ENCODE measurements at regions not wholly inside any gene's neighbourhood (a gene's known extent, or its start where the extent isn't known, plus 50 kb on each side); places are given as distances from the start of the nearest gene placed in this dataset.

DNA sequence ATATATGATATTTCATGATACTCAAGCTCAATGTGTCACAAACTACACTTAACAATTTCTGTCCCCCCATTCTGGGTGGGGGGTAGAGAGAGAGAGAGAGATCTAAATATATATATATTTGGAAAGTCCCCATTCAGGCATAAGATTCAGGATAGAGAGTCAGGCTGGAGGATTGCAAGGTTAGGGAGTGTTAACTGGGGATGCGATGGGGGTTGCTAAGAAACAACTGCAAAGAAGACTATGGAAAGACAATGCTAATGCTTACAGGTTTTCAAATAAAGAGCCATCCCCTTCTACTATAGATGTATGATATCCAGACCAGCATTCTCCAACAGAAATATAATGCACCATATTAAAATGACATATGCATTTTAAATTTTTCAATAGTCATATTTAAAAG lies 79.2 kb upstream of the OR5AK2 start:
- Histone ChIP-seq H3K4me3 (ENCODE audit: low read depth, low read length) (no peak overlapping the region), H3K36me3 (ENCODE audit: control insufficient read depth, insufficient read depth, low read length) (no peaks in the 10 kb centered on the region), H3K4me1 (ENCODE audit: control insufficient read depth, insufficient read depth, low read length) (no peaks in the 10 kb centered on the region), H3K27ac (ENCODE audit: low read depth, low read length) (no peak overlapping the region), H3K9me3 (ENCODE audit: control insufficient read depth, insufficient read depth, low read length) (peaks cover 1% of the 10 kb centered on the region), H3K27me3 (ENCODE audit: control insufficient read depth, insufficient read depth, low read length) (no peaks in the 10 kb centered on the region)
- no CpG with 5 or more reads among the region's 1 CpG for WGBS (ENCODE audit: insufficient coverage)
- DNase-seq (ENCODE audit: low read depth in 4 of 6, low spot score in 6 of 6) = no peak

DNA sequence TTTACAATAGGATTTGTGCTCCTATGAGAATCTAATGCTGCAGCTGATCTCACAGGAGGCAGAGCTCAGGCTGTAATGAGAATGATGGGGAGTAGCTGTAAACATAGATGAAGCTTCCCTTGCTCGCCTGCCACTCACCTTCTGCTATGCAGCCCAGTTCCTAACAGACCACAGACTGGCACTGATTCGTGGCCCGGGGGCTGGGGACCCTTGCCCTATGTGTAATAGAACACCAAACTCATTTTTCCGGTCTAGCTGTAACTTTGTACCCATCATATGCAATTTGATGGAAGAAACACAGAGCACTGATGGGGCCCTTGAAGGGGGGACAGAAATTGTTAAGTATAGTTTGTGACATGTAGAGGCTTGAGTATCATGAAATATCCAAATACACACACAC lies 79.6 kb upstream of the OR5AK2 start:
- Histone ChIP-seq H3K4me3 (ENCODE audit: low read depth, low read length) (no peak overlapping the region), H3K9me3 (ENCODE audit: control insufficient read depth, insufficient read depth, low read length) (peaks cover 1% of the 10 kb centered on the region), H3K27me3 (ENCODE audit: control insufficient read depth, insufficient read depth, low read length) (no peaks in the 10 kb centered on the region), H3K27ac (ENCODE audit: low read depth, low read length) (no peak overlapping the region), H3K36me3 (ENCODE audit: control insufficient read depth, insufficient read depth, low read length) (no peaks in the 10 kb centered on the region), H3K4me1 (ENCODE audit: control insufficient read depth, insufficient read depth, low read length) (no peaks in the 10 kb centered on the region)
- 89% methylated on average over 3 of the region's 4 CpGs for WGBS (ENCODE audit: insufficient coverage)
- DNase-seq (ENCODE audit: low read depth in 4 of 6, low spot score in 6 of 6) = no peak

DNA sequence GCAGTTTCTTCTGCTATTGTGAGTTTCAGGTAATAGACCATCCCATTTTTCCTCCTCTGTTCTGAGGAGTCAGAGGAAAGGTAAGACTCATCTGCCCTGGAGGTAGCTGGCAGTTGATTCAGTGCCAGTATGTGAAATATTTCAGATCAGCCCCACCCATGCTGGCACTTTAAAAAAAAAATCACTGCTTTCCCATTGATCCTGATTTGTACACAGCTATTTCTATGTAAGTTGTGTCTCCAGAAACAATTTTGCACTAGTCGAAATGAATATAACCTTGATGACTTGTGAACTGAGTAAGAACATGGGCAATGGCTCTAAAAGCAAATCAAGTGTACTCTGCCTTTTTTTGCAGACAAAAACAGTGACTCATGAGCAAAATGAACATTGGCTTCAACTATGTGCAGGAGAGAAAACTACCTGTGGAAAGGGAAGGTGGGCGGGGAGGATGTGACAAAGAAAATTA lies 82.0 kb upstream of the OR5AK2 start:
- H3K27ac ChIP-seq (ENCODE audit: low read depth, low read length) = no peak overlapping the region
- peaks cover 1% of the 10 kb centered on the region for H3K9me3 ChIP-seq (ENCODE audit: control insufficient read depth, insufficient read depth, low read length)
- H3K27me3 ChIP-seq (ENCODE audit: control insufficient read depth, insufficient read depth, low read length) = no peaks in the 10 kb centered on the region
- DNase-seq (ENCODE audit: low read depth in 4 of 6, low spot score in 6 of 6) = no peak
- no peak overlapping the region for H3K4me3 ChIP-seq (ENCODE audit: low read depth, low read length)
- WGBS (ENCODE audit: insufficient coverage) = 86% methylated on average over 1 of the region's 2 CpGs
- no peaks in the 10 kb centered on the region for H3K36me3 ChIP-seq (ENCODE audit: control insufficient read depth, insufficient read depth, low read length)
- no peaks in the 10 kb centered on the region for H3K4me1 ChIP-seq (ENCODE audit: control insufficient read depth, insufficient read depth, low read length)

DNA sequence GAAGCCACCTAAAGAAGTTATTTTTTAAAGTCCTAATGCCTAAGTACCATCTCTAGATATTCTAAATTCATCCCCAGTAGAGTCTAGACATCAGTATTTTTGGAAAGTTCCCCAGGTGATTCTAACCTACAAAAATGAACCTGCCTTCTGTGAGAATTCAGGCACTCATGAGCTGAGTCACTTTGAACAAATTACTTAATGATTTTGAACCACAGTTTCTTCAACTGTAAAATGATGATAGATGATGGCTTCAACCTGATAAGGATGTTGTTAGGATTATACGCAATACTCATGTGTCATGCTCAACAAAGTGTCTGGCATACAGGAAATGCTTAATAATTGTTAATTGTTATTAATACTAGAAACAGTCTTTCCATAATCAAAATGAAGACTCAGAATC lies 82.8 kb upstream of the OR5AK2 start:
- DNase-seq (ENCODE audit: low read depth in 4 of 6, low spot score in 6 of 6) = no peak
- no CpG with 5 or more reads among the region's 1 CpG for WGBS (ENCODE audit: insufficient coverage)
- no peak overlapping the region for H3K4me3 ChIP-seq (ENCODE audit: low read depth, low read length)
- H3K9me3 ChIP-seq (ENCODE audit: control insufficient read depth, insufficient read depth, low read length) = no peaks in the 10 kb centered on the region
- H3K27me3 ChIP-seq (ENCODE audit: control insufficient read depth, insufficient read depth, low read length) = no peaks in the 10 kb centered on the region
- H3K27ac ChIP-seq (ENCODE audit: low read depth, low read length) = no peak overlapping the region
- H3K4me1 ChIP-seq (ENCODE audit: control insufficient read depth, insufficient read depth, low read length) = no peaks in the 10 kb centered on the region
- H3K36me3 ChIP-seq (ENCODE audit: control insufficient read depth, insufficient read depth, low read length) = no peaks in the 10 kb centered on the region

DNA sequence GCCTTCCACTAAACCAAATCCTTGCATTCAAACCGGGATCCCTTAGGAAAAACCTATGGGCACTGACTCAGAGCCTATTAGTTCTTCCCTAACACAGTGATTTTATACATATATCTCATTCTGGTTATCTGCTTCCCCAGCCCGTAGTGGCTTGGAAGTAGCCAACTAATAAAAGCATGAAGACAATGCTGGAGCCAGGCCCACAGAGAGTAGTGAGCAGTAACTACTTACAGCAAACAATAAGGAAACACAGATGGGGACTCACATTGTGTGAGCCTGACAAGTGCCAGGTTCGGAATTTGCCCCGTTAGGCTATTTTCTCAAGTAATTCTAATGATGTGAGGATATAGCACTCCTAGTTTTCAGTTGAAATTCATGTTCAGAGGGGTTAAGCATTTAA lies 83.3 kb upstream of the OR5AK2 start:
- Histone ChIP-seq H3K27ac (ENCODE audit: low read depth, low read length) (no peak overlapping the region), H3K27me3 (ENCODE audit: control insufficient read depth, insufficient read depth, low read length) (no peaks in the 10 kb centered on the region), H3K36me3 (ENCODE audit: control insufficient read depth, insufficient read depth, low read length) (no peaks in the 10 kb centered on the region), H3K9me3 (ENCODE audit: control insufficient read depth, insufficient read depth, low read length) (no peaks in the 10 kb centered on the region), H3K4me3 (ENCODE audit: low read depth, low read length) (no peak overlapping the region), H3K4me1 (ENCODE audit: control insufficient read depth, insufficient read depth, low read length) (no peaks in the 10 kb centered on the region)
- DNase-seq (ENCODE audit: low read depth in 4 of 6, low spot score in 6 of 6) = no peak
- 72% methylated on average over 3 of the region's 4 CpGs for WGBS (ENCODE audit: insufficient coverage)

DNA sequence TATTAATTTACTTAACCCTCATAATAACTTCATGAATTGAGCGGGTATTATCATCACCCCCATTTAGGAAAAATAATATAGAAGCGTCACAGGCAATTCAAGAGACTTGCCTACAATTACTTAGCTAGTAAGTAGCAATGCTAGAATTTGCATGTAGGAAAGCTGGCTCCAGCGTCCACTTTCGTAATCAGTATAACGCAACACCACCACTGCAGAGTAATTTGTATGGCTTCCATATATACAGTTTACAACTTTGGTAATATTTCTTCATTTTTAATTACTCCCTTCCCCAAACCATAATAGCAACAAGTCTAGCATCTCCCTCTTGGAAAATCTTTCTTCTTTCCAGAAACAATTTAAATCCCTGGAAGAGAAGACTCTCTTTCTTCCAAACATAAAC lies 89.9 kb upstream of the OR5AK2 start:
- no peak for DNase-seq (ENCODE audit: low read depth in 4 of 6, low spot score in 6 of 6)
- Histone ChIP-seq H3K9me3 (ENCODE audit: control insufficient read depth, insufficient read depth, low read length) (no peaks in the 10 kb centered on the region), H3K4me1 (ENCODE audit: control insufficient read depth, insufficient read depth, low read length) (no peaks in the 10 kb centered on the region), H3K27me3 (ENCODE audit: control insufficient read depth, insufficient read depth, low read length) (no peaks in the 10 kb centered on the region), H3K27ac (ENCODE audit: low read depth, low read length) (no peak overlapping the region), H3K4me3 (ENCODE audit: low read depth, low read length) (no peak overlapping the region), H3K36me3 (ENCODE audit: control insufficient read depth, insufficient read depth, low read length) (no peaks in the 10 kb centered on the region)
- WGBS (ENCODE audit: insufficient coverage) = no CpG with 5 or more reads among the region's 5 CpGs

DNA sequence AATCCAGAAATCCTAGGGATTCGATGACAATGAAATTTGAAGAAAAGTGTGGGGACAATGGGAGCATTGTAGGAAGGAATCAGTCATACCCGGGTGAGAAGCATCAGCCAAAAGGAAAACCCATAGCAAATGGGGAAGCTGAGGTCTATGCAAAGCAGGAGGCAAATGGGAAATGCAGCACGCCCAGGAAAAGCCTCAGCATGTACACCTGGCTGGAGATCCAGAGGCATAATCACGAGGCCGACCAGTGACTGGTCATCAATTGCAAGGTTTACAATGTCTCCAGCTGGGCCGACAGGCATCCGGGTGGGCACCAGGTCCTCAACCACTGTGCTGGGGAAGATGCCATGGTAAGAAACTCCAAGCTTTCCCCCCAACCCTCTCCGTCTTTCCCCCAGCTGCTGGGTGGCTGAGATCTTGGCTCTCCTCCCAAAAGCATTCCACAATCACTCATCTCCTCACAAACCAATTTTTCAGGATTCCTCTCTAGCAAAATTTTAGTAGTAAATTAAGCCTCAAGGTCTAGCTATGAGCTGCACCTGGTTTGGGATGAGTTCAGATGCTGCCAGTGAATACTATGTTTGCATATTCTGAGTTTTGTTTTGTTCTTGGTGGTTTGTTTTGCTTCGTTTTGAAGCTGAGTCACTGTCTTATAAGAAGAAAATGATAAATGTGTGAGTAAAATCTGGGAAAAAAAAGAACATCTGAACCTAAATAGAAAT lies 98.0 kb upstream of the OR5AK2 start:
- no peak overlapping the region for H3K27ac ChIP-seq (ENCODE audit: low read depth, low read length)
- no peaks in the 10 kb centered on the region for H3K9me3 ChIP-seq (ENCODE audit: control insufficient read depth, insufficient read depth, low read length)
- H3K36me3 ChIP-seq (ENCODE audit: control insufficient read depth, insufficient read depth, low read length) = no peaks in the 10 kb centered on the region
- no peaks in the 10 kb centered on the region for H3K27me3 ChIP-seq (ENCODE audit: control insufficient read depth, insufficient read depth, low read length)
- H3K4me1 ChIP-seq (ENCODE audit: control insufficient read depth, insufficient read depth, low read length) = no peaks in the 10 kb centered on the region
- 81% methylated on average over 8 of the region's 9 CpGs for WGBS (ENCODE audit: insufficient coverage)
- DNase-seq (ENCODE audit: low read depth in 4 of 6, low spot score in 6 of 6) = no peak
- H3K4me3 ChIP-seq (ENCODE audit: low read depth, low read length) = no peak overlapping the region

DNA sequence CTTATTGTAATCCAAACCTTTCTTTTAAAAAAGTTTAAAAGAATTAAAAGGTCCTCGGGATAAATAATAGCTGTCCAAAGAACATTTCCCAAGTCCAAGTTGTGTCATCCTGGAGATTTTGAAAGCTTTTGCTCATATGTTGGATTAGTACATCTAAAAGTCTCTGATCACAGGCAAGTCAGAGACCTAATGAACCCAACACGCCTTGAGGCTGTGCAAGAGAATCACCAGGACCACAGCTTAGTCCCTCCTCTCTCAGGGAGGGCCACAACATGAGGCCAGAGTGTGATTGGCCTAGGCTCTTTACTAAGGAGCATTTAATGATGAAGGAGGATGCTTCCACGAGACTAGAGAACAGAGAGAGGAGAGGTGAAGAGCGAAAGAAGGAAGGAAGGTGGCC lies 98.7 kb upstream of the OR5AK2 start:
- DNase-seq (ENCODE audit: low read depth in 4 of 6, low spot score in 6 of 6) = no peak
- Histone ChIP-seq H3K27ac (ENCODE audit: low read depth, low read length) (no peak overlapping the region), H3K4me1 (ENCODE audit: control insufficient read depth, insufficient read depth, low read length) (no peaks in the 10 kb centered on the region), H3K9me3 (ENCODE audit: control insufficient read depth, insufficient read depth, low read length) (no peaks in the 10 kb centered on the region), H3K27me3 (ENCODE audit: control insufficient read depth, insufficient read depth, low read length) (no peaks in the 10 kb centered on the region), H3K4me3 (ENCODE audit: low read depth, low read length) (no peak overlapping the region), H3K36me3 (ENCODE audit: control insufficient read depth, insufficient read depth, low read length) (no peaks in the 10 kb centered on the region)
- 82% methylated on average over 2 of the region's 4 CpGs for WGBS (ENCODE audit: insufficient coverage)

DNA sequence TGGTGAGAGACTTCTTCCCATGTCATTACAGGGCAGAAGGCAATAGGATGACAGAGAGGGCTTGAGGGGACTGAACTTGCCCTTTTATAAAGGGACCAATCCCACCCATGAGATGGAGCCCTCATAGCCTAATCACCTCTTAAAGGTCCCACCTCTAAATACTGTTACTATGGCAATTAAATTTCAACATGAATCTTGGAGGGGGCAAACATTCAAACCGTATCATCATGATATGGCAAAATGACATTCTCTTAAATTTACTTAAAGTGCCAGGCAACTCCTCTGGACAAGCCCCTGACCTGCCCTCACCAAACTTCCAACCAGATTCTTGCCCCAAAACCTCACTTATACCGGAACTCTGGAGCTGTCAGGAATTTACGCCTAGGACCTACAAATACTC lies 100.8 kb upstream of the OR5AK2 start:
- no CpG with 5 or more reads among the region's 3 CpGs for WGBS (ENCODE audit: insufficient coverage)

DNA sequence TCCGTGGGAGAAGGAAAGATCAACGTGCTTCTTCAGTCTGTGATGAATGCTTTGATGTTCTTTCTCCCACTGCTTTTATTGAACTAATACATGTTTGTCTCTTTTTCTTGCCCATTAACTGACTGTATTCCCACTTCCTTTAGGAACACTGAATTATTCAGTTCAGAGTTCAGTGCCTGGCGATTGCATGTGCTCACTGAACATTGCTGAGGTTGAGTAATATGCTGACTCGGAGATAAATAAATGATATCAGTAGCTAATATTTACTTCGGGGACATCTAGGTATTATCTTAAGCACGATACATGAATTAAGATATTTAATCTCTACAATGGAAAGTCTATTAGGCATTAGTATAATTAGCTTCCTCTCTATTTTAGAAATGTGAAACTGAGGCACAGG lies 102.3 kb upstream of the OR5AK2 start:
- no peak for DNase-seq (ENCODE audit: low read depth in 4 of 6, low spot score in 6 of 6)
- no peak overlapping the region for H3K27ac ChIP-seq (ENCODE audit: low read depth, low read length)
- no peaks in the 10 kb centered on the region for H3K4me1 ChIP-seq (ENCODE audit: control insufficient read depth, insufficient read depth, low read length)
- no peaks in the 10 kb centered on the region for H3K36me3 ChIP-seq (ENCODE audit: control insufficient read depth, insufficient read depth, low read length)
- no peaks in the 10 kb centered on the region for H3K9me3 ChIP-seq (ENCODE audit: control insufficient read depth, insufficient read depth, low read length)
- no CpG with 5 or more reads among the region's 6 CpGs for WGBS (ENCODE audit: insufficient coverage)
- no peaks in the 10 kb centered on the region for H3K27me3 ChIP-seq (ENCODE audit: control insufficient read depth, insufficient read depth, low read length)
- H3K4me3 ChIP-seq (ENCODE audit: low read depth, low read length) = no peak overlapping the region

More for the DNA sequence above, 100.8 kb upstream of the OR5AK2 start:
- H3K4me3 ChIP-seq (ENCODE audit: low read depth, low read length) = no peak overlapping the region
- DNase-seq (ENCODE audit: low read depth in 4 of 6, low spot score in 6 of 6) = no peak
- H3K9me3 ChIP-seq (ENCODE audit: control insufficient read depth, insufficient read depth, low read length) = no peaks in the 10 kb centered on the region
- H3K36me3 ChIP-seq (ENCODE audit: control insufficient read depth, insufficient read depth, low read length) = no peaks in the 10 kb centered on the region
- H3K27ac ChIP-seq (ENCODE audit: low read depth, low read length) = no peak overlapping the region
- H3K4me1 ChIP-seq (ENCODE audit: control insufficient read depth, insufficient read depth, low read length) = no peaks in the 10 kb centered on the region
- H3K27me3 ChIP-seq (ENCODE audit: control insufficient read depth, insufficient read depth, low read length) = no peaks in the 10 kb centered on the region

Data from spinal cord (tissue), 9 donors.